HepG2 (cell line): ENCODE measurements at regions not wholly inside any gene's neighbourhood (a gene's known extent, or its start where the extent isn't known, plus 50 kb on each side); places are given as distances from the start of the nearest gene placed in this dataset.

Experiments used
- ATAC-seq: fragments of 200-7000 bp; cut with Tn5 transposase; 3 replicates; pipeline ENCODE4 v1.9.1; 2020; ENCODE audit warnings: mild to moderate bottlenecking, moderate library complexity
- BruUV-seq: library from RNA; stranded (reverse); fragments of 400-500 nt; replicated peaks from 2 replicates; lab custom pipeline; 2021; lab: Mats Ljungman, UMichigan
- CTCF ChIA-PET: fragments of 300-600 bp; formaldehyde crosslinking; extraction: SDS; loops from one replicate; lab custom pipeline; 2021; ENCODE audit warnings: low total read pairs, inconsistent platforms, low intra/inter-chr PET ratio; lab: Yijun Ruan, JAX
- POLR2A ChIA-PET: fragments of 350-600 bp; sonication (Branson Sonifier 250); formaldehyde crosslinking; loops from one replicate; lab custom pipeline; 2020; ENCODE audit warnings: antibody characterized with exemption, inconsistent platforms; lab: Yijun Ruan, JAX
- DNase-seq: peaks from one replicate; pipeline ENCODE4 v3.0.0-alpha.2; 2015; ENCODE audit warnings: low spot score
- FAIRE-seq: peaks from 3 replicates; lab custom pipeline; 2011; peaks lifted over from hg19 to GRCh38; lab: Jason Lieb, UNC
- H2AFZ ChIP-seq: one replicate; pipeline ENCODE4 v1.6.1; 2011; ENCODE audit warnings: low read length, inconsistent platforms
- H3K27ac ChIP-seq: fragments of 300-600 bp; 3 replicates; pipeline ENCODE4 v1.8.0; 2011; ENCODE audit warnings: mixed run types, mild to moderate bottlenecking, mixed read lengths, low read length, inconsistent platforms; ENCODE audit not compliant: insufficient read depth; ENCODE audit errors: extremely low read length
- H3K27me3 ChIP-seq, 2 experiments: fragments of 200-600 bp in 1 of 2; 2 replicates in 1 of 2; 3 replicates in 1 of 2; pipeline versions ENCODE4 v1.6.0 to v1.8.0; 2011; ENCODE audit warnings: low read length in 2 of 2, mild to moderate bottlenecking in 2 of 2, moderate library complexity in 2 of 2, inconsistent platforms in 1 of 2; ENCODE audit not compliant: insufficient read depth in 2 of 2, control insufficient read depth in 1 of 2
- H3K36me3 ChIP-seq, 2 experiments: fragments of 200-600 bp in 1 of 2; replicated peaks in 1 of 2; 2 replicates in 1 of 2; 3 replicates in 1 of 2; pipeline versions ENCODE4 v1.5.1 to v1.8.0; 2011; ENCODE audit warnings: low read length in 2 of 2, inconsistent platforms in 1 of 2; ENCODE audit not compliant: insufficient read depth in 2 of 2, control insufficient read depth in 1 of 2
- H3K4me1 ChIP-seq: 2 replicates; pipeline ENCODE4 v1.5.1; 2012; ENCODE audit warnings: low read length, inconsistent platforms; ENCODE audit not compliant: insufficient read depth
- H3K4me2 ChIP-seq: 2 replicates; pipeline ENCODE4 v1.6.0; 2011; ENCODE audit warnings: low read depth, low read length, inconsistent platforms
- H3K4me3 ChIP-seq, 3 experiments: fragments of 200-600 bp in 1 of 3; sonication (generic), shearing (Covaris generic) in 1 of 3; replicated peaks in 1 of 3; 2 replicates each; pipeline ENCODE4 v1.5.1; 2011 to 2016; ENCODE audit warnings: low read length in 3 of 3, inconsistent platforms in 2 of 3, low read depth in 2 of 3, mild to moderate bottlenecking in 2 of 3, control low read depth in 1 of 3, mixed read lengths in 1 of 3; ENCODE audit not compliant: insufficient read depth in 1 of 3
- H3K79me2 ChIP-seq: one replicate; pipeline ENCODE4 v1.6.1; 2011; ENCODE audit warnings: low read length, inconsistent platforms; ENCODE audit not compliant: insufficient read depth
- H3K9ac ChIP-seq: 2 replicates; pipeline ENCODE4 v1.6.0; 2011; ENCODE audit warnings: mild to moderate bottlenecking, low read depth, low read length, inconsistent platforms; ENCODE audit not compliant: insufficient read depth
- H3K9me3 ChIP-seq: 2 replicates; pipeline ENCODE4 v1.5.1; 2012; ENCODE audit warnings: mild to moderate bottlenecking, low read length
- H4K20me1 ChIP-seq: 2 replicates; pipeline ENCODE4 v1.6.0; 2011; ENCODE audit warnings: inconsistent platforms, mild to moderate bottlenecking, low read length, moderate library complexity; ENCODE audit not compliant: insufficient read depth
- LRRFIP1 ChIP-seq: sonication (generic); formaldehyde crosslinking; conservative IDR thresholded peaks from 2 replicates; pipeline ENCODE4 v1.4.0; 2020; ENCODE audit warnings: missing genetic modification reagents
- NFRKB ChIP-seq: fragments of 450-650 bp; IDR thresholded peaks from 2 replicates; pipeline ENCODE4 v1.6.1; 2017
- SALL1 ChIP-seq: sonication (generic); formaldehyde crosslinking; IDR thresholded peaks from 2 replicates; pipeline ENCODE4 v1.8.0; 2022; ENCODE audit warnings: mild to moderate bottlenecking, missing genetic modification reagents
- TCF7 ChIP-seq: sonication (generic); IDR thresholded peaks from 2 replicates; pipeline ENCODE4 v1.6.1; 2016; ENCODE audit warnings: antibody characterized with exemption, low read depth
- ZNF331 ChIP-seq: sonication (generic); formaldehyde crosslinking; IDR thresholded peaks from 2 replicates; pipeline ENCODE4 v1.4.0; 2020; ENCODE audit warnings: missing genetic modification reagents
- ZNF746 ChIP-seq: sonication (generic); formaldehyde crosslinking; IDR thresholded peaks from 2 replicates; pipeline ENCODE4 v1.8.0; 2022; ENCODE audit warnings: mild to moderate bottlenecking, missing genetic modification reagents
- WGBS: methylation state at CpG from one replicate; pipeline ENCODE4 v1.1.6; 2017; ENCODE audit warnings: low lambda C conversion rate; 5-methylcytosine and 5-hydroxymethylcytosine counted together
- in situ Hi-C: cut with HindIII; loops from 2 replicates; pipeline ENCODE4 v1.10.0; 2017; ENCODE audit warnings: low pct_unique_long_range_greater_than_20kb; ENCODE audit not compliant: extremely low pct_ligation_motif_present
- intact Hi-C: fragments of 100-400 bp; cut with micrococcal nuclease; formaldehyde crosslinking; loops from one replicate; pipeline ENCODE4 v1.10.0; 2022; ENCODE audit not compliant: unreplicated experiment

- no peak for TF ChIP-seq LRRFIP1 (CRISPR knock-in tag)
Observed at GRCh38 chr2:183383854-183384253, 259.6 kb downstream of the NUP35 start (continued).

- no peak; the same call in 2 of the 3 replicates for ATAC-seq
- no TSS peak for BruUV-seq
- intact Hi-C loops, result no loop called here
- in situ Hi-C loops, result no loop called here
- CTCF ChIA-PET, result no interaction called here
- Histone ChIP-seq H3K9me3 (peaks cover 30% of the 10 kb centered on the region), H3K36me3 (no peaks in the 10 kb centered on the region), H2AFZ (no peak overlapping the region), H3K27ac (no peak overlapping the region), H3K79me2 (no peaks in the 10 kb centered on the region), H3K4me2 (no peak overlapping the region), H3K4me1 (no peaks in the 10 kb centered on the region), H3K4me3 (no peak overlapping the region), H3K27me3 (no peaks in the 10 kb centered on the region), H4K20me1 (no peaks in the 10 kb centered on the region), H3K9ac (no peak overlapping the region)
- no peak for DNase-seq
- POLR2A ChIA-PET, result no interaction called here
- no CpG with 5 or more reads among the region's 2 CpGs for WGBS
- no peak for TF ChIP-seq NFRKB
- no peak for TF ChIP-seq TCF7
- no peak for TF ChIP-seq ZNF331 (CRISPR knock-in tag)
- TF ChIP-seq SALL1 (CRISPR knock-in tag), result no peak
- TF ChIP-seq ZNF746, result no peak
- FAIRE-seq, result no peak
Observed at GRCh38 chr2:183389546-183390080, 265.4 kb downstream of the NUP35 start.
